Activated CD4-positive, alpha-beta memory T cell treated with anti-CD3 and anti-CD28 coated beads, Interleukin-2, amount 10 ng/mL, durations not matched to agents 7 days and 5 days (primary cell): ENCODE measurements at regions not wholly inside any gene's neighbourhood (a gene's known extent, or its start where the extent isn't known, plus 50 kb on each side); places are given as distances from the start of the nearest gene placed in this dataset.

Experiments
- CTCF ChIA-PET: fragments of 350-600 bp; sonication (Branson Sonifier 250); formaldehyde crosslinking; loops from one replicate; lab custom pipeline; 2021; ENCODE audit warnings: antibody characterized with exemption, inconsistent platforms; lab: Charles Lee
- POLR2A ChIA-PET: fragments of 350-600 bp; sonication (Branson Sonifier 250); formaldehyde crosslinking; loops from one replicate; lab custom pipeline; 2021; ENCODE audit warnings: antibody characterized with exemption; lab: Charles Lee
- DNase-seq: peaks from one replicate; pipeline ENCODE4 v3.0.0-alpha.2; 2020
- H3K27ac Mint-ChIP-seq: one replicate; pipeline ENCODE4 v1.8.0; 2021; ENCODE audit warnings: mild to moderate bottlenecking, mixed read lengths
- H3K27me3 Mint-ChIP-seq: one replicate; pipeline ENCODE4 v1.8.0; 2021; ENCODE audit warnings: mixed read lengths
- H3K36me3 Mint-ChIP-seq: one replicate; pipeline ENCODE4 v1.8.0; 2021; ENCODE audit warnings: low read depth, mixed read lengths
- H3K4me1 Mint-ChIP-seq: one replicate; pipeline ENCODE4 v1.8.0; 2021; ENCODE audit warnings: mixed read lengths
- H3K4me3 Mint-ChIP-seq: one replicate; pipeline ENCODE4 v1.8.0; 2021; ENCODE audit warnings: mild to moderate bottlenecking, mixed read lengths
- H3K9me3 Mint-ChIP-seq: one replicate; pipeline ENCODE4 v1.8.0; 2021; ENCODE audit warnings: mixed read lengths

GRCh38 chr2:181776336-181776735, 96.0 kb upstream of the NEUROD1 start:
- POLR2A ChIA-PET = no interaction called here
- CTCF ChIA-PET = no interaction called here
- peaks cover 10% of the 10 kb centered on the region for H3K4me1 Mint-ChIP-seq
- H3K9me3 Mint-ChIP-seq = no peaks in the 10 kb centered on the region
- no peak overlapping the region for H3K27ac Mint-ChIP-seq
- H3K36me3 Mint-ChIP-seq = no peaks in the 10 kb centered on the region
- H3K4me3 Mint-ChIP-seq = no peak overlapping the region
- peaks cover 6% of the 10 kb centered on the region for H3K27me3 Mint-ChIP-seq
- no peak for DNase-seq

GRCh38 chr2:181777734-181778133, 97.4 kb upstream of the NEUROD1 start:
- Mint-ChIP-seq H3K4me1 (peaks cover 10% of the 10 kb centered on the region), H3K27ac (no peak overlapping the region), H3K4me3 (no peak overlapping the region), H3K9me3 (no peaks in the 10 kb centered on the region), H3K27me3 (no peaks in the 10 kb centered on the region), H3K36me3 (no peaks in the 10 kb centered on the region)
- POLR2A ChIA-PET = no interaction called here
- DNase-seq = no peak
- CTCF ChIA-PET = no interaction called here

DNA sequence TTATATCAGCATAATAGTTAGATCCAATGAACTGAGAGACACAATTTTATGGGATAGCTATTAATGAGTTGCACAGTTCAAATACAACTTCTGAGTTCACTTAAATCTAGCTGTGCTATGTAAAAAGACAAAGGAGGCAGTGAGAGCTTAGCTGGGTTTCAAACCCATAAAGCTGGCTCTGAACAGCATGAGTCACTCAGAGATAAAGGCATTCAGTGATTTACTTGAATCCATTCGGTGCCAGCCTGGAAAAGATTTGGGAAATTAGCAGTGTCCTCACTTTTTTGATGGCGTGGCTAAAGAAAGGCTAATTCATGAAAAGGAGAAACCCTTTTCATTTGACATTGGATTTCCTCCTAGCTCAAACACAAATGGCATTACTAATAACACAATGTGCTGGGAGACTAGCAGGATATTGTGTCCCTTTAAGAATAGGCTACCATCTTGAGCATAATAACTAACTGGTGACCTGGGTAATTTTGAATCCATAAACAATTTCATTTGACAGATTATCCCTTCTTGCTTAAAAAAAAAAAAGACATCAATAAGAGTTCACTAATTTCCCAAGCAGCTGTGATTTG, 98.4 kb upstream of the NEUROD1 start:
- no peak overlapping the region for H3K4me3 Mint-ChIP-seq
- no peaks in the 10 kb centered on the region for H3K9me3 Mint-ChIP-seq
- H3K4me1 Mint-ChIP-seq = peaks cover 10% of the 10 kb centered on the region
- DNase-seq = no peak
- H3K27me3 Mint-ChIP-seq = peaks cover 3% of the 10 kb centered on the region
- POLR2A ChIA-PET = no interaction called here
- no peak overlapping the region for H3K27ac Mint-ChIP-seq
- no peaks in the 10 kb centered on the region for H3K36me3 Mint-ChIP-seq
- CTCF ChIA-PET = interaction anchor here (1.3 kb wide), 1 partner anchor 11 kb away, joined by 3 read pairs; no protein-coding TSS in a partner anchor

DNA sequence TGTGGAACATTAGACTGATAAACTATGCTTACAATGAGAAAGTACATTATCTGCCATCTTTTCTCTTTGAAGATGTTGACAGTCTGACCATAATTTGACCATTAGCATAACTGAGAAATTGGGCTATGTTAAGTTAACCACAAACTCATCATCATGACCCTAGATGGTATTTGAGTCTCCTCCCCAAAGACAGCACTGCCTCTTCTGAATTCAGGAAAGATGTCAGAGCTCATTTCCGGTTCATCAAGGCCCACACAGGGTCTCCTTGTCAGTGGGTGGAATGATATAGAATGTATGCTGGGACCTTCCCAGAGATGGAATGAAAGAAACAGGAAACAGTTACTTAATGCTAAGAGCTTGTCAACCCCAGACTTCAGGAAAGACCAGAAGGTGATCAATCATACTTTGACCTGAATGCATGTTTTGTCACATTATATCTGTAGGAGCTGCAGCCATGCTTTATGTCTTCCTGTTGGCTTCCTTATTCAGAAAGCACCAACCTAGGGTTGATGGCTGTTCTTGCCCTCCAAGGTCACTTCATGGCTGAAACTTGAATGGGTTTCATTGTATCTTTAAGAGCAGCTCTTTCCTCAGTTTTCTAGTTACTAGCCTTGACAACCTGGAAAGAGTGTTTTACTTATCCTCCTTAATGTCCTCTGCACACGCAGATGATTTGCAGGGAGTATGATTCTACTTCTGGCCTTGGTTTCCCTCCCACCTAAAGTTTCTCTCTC, 99.1 kb upstream of the NEUROD1 start:
- POLR2A ChIA-PET = no interaction called here
- H3K9me3 Mint-ChIP-seq = no peaks in the 10 kb centered on the region

GRCh38 chr2:181780047-181780651, 99.8 kb upstream of the NEUROD1 start:
- H3K4me3 Mint-ChIP-seq = no peak overlapping the region
- H3K27ac Mint-ChIP-seq = no peak overlapping the region
- ChIA-PET CTCF (no interaction called here), POLR2A (no interaction called here)
- H3K9me3 Mint-ChIP-seq = no peaks in the 10 kb centered on the region
- H3K36me3 Mint-ChIP-seq = no peaks in the 10 kb centered on the region
- peaks cover 7% of the 10 kb centered on the region for H3K4me1 Mint-ChIP-seq
- DNase-seq = no peak
- H3K27me3 Mint-ChIP-seq = peaks cover 3% of the 10 kb centered on the region

More for the DNA sequence above, 99.1 kb upstream of the NEUROD1 start:
- H3K36me3 Mint-ChIP-seq = no peaks in the 10 kb centered on the region
- CTCF ChIA-PET = interaction anchor here (1.3 kb wide), 1 partner anchor 11 kb away, joined by 3 read pairs; no protein-coding TSS in a partner anchor
- peaks cover 10% of the 10 kb centered on the region for H3K4me1 Mint-ChIP-seq
- DNase-seq = no peak
- no peak overlapping the region for H3K27ac Mint-ChIP-seq
- H3K27me3 Mint-ChIP-seq = peaks cover 3% of the 10 kb centered on the region
- no peak overlapping the region for H3K4me3 Mint-ChIP-seq

GRCh38 chr2:181780657-181781056, 100.3 kb upstream of the NEUROD1 start:
- H3K36me3 Mint-ChIP-seq = no peaks in the 10 kb centered on the region
- ChIA-PET POLR2A (no interaction called here), CTCF (no interaction called here)
- H3K9me3 Mint-ChIP-seq = no peaks in the 10 kb centered on the region
- no peak overlapping the region for H3K4me3 Mint-ChIP-seq
- peaks cover 7% of the 10 kb centered on the region for H3K4me1 Mint-ChIP-seq
- H3K27ac Mint-ChIP-seq = no peak overlapping the region
- H3K27me3 Mint-ChIP-seq = peaks cover 3% of the 10 kb centered on the region
- DNase-seq = no peak

- H3K4me1 Mint-ChIP-seq = peaks cover 7% of the 10 kb centered on the region
- H3K27me3 Mint-ChIP-seq = peaks cover 3% of the 10 kb centered on the region
- ChIA-PET POLR2A (no interaction called here), CTCF (no interaction called here)
- H3K36me3 Mint-ChIP-seq = no peaks in the 10 kb centered on the region
- no peak for DNase-seq
- no peaks in the 10 kb centered on the region for H3K9me3 Mint-ChIP-seq
- H3K4me3 Mint-ChIP-seq = no peak overlapping the region
- no peak overlapping the region for H3K27ac Mint-ChIP-seq
Observed at GRCh38 chr2:181781078-181781786, 100.9 kb upstream of the NEUROD1 start.

GRCh38 chr2:181782660-181783059, 102.3 kb upstream of the NEUROD1 start:
- peaks cover 3% of the 10 kb centered on the region for H3K27me3 Mint-ChIP-seq
- no peaks in the 10 kb centered on the region for H3K9me3 Mint-ChIP-seq
- no peak overlapping the region for H3K4me3 Mint-ChIP-seq
- no peak for DNase-seq
- H3K27ac Mint-ChIP-seq = no peak overlapping the region
- POLR2A ChIA-PET = no interaction called here
- CTCF ChIA-PET = no interaction called here
- peaks cover 12% of the 10 kb centered on the region for H3K4me1 Mint-ChIP-seq
- H3K36me3 Mint-ChIP-seq = no peaks in the 10 kb centered on the region

- ChIA-PET POLR2A (no interaction called here), CTCF (no interaction called here)
- no peak overlapping the region for H3K27ac Mint-ChIP-seq
- DNase-seq = no peak
- H3K36me3 Mint-ChIP-seq = no peaks in the 10 kb centered on the region
- H3K4me1 Mint-ChIP-seq = peaks cover 10% of the 10 kb centered on the region
- no peaks in the 10 kb centered on the region for H3K9me3 Mint-ChIP-seq
- H3K27me3 Mint-ChIP-seq = peaks cover 3% of the 10 kb centered on the region
- H3K4me3 Mint-ChIP-seq = no peak overlapping the region
Observed at GRCh38 chr2:181784556-181784955, 104.2 kb upstream of the NEUROD1 start.

DNA sequence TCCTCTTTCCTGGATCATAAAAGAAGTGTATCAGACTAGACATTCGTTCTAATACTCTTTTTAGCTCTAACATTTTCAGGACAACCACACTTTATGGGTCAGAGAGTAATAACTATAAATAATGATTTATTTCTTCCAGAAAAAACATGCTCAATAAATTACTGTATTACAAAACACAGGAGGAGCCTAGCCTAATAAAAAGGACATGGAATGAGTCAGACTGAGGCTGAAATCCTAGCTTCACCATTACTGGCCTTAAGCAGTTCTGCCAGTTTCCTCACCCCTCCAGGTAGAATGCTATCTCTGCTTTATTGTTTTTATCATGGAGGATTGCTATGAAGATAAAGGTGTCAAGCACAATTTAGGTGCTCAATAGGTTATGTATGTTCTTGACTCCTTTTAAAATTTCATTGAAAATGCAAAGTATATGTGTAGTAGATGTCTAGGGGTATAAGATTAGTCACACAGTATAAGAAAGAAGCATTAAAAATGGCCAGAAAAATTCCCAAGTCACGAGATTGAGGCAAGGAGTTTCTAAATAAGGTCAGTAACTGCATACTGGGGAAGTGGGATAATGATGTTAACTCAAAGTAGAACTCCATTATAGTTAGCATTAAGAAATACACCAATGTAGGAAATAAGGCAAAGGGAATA, 105.5 kb upstream of the NEUROD1 start:
- Mint-ChIP-seq H3K36me3 (no peaks in the 10 kb centered on the region), H3K27me3 (peaks cover 3% of the 10 kb centered on the region), H3K4me1 (peaks cover 20% of the 10 kb centered on the region), H3K27ac (no peak overlapping the region), H3K4me3 (no peak overlapping the region), H3K9me3 (no peaks in the 10 kb centered on the region)
- CTCF ChIA-PET = no interaction called here
- DNase-seq = no peak
- POLR2A ChIA-PET = no interaction called here

- Mint-ChIP-seq H3K4me3 (no peak overlapping the region), H3K36me3 (no peaks in the 10 kb centered on the region), H3K4me1 (peaks cover 27% of the 10 kb centered on the region), H3K9me3 (no peaks in the 10 kb centered on the region), H3K27me3 (peaks cover 3% of the 10 kb centered on the region), H3K27ac (no peak overlapping the region)
- DNase-seq = no peak
- POLR2A ChIA-PET = interaction anchor here (1.5 kb wide), 1 partner anchor 106 kb away, joined by 4 read pairs; no protein-coding TSS in a partner anchor
- CTCF ChIA-PET = interaction anchor here (1.0 kb wide), 1 partner anchor 319 kb away, joined by 3 read pairs; no protein-coding TSS in a partner anchor
Observed at GRCh38 chr2:181786371-181787228, 104.9 kb upstream of the ITPRID2 start.
